Uterus (tissue), 2 donors: ENCODE measurements at regions not wholly inside any gene's neighbourhood (a gene's known extent, or its start where the extent isn't known, plus 50 kb on each side); places are given as distances from the start of the nearest gene placed in this dataset.

ENCODE experiments used
- CTCF ChIP-seq, 4 experiments: fragments of 200-600 bp in 2 of 4; fragments of 450-650 bp in 2 of 4; sonication (generic) in 2 of 4; IDR thresholded peaks; one replicate each; pipeline ENCODE4 v1.5.1; 2016 to 2019; ENCODE audit warnings: antibody characterized with exemption in 4 of 4, mild to moderate bottlenecking in 2 of 4, moderate library complexity in 1 of 4
- POLR2A ChIP-seq, 2 donors: fragments of 450-650 bp; IDR thresholded peaks; one replicate each; pipeline ENCODE4 v1.6.1; 2016; ENCODE audit warnings: antibody characterized with exemption in 2 of 2, mild to moderate bottlenecking in 1 of 2, moderate library complexity in 1 of 2

GRCh38 chr9:135268981-135269380 is 181.5 kb downstream of the OLFM1 start:
- no peak for TF ChIP-seq CTCF (IDR thresholded peaks at IDR 0.05)
- no peak for TF ChIP-seq POLR2A (IDR thresholded peaks at IDR 0.05)
